ENCODE measurements at regions not wholly inside any gene's neighbourhood (a gene's known extent, or its start where the extent isn't known, plus 50 kb on each side); places are given as distances from the start of the nearest gene placed in this dataset.

GRCh38 chr17:36661047-36661666 is 59.8 kb downstream of the MRM1 start:
- H3K27ac ChIP-seq: no peak overlapping the region
- TF ChIP-seq CTCF (IDR thresholded peaks at IDR 0.05): no peak
- TF ChIP-seq ZFX (IDR thresholded peaks at IDR 0.05; ENCODE audit: borderline replicate concordance): no peak

GRCh38 chr17:36661688-36662087 is 60.3 kb downstream of the MRM1 start:
- no peak for TF ChIP-seq CTCF (IDR thresholded peaks at IDR 0.05)
- no peak for TF ChIP-seq ZFX (IDR thresholded peaks at IDR 0.05; ENCODE audit: borderline replicate concordance)
- H3K27ac ChIP-seq: no peak overlapping the region

GRCh38 chr17:36665417-36665816 is 64.0 kb downstream of the MRM1 start:
- no peak for TF ChIP-seq ZFX (IDR thresholded peaks at IDR 0.05; ENCODE audit: borderline replicate concordance)
- no peak for TF ChIP-seq CTCF (IDR thresholded peaks at IDR 0.05)
- H3K27ac ChIP-seq: no peak overlapping the region

GRCh38 chr17:36667922-36668321 is 66.5 kb downstream of the MRM1 start:
- no peak overlapping the region for H3K27ac ChIP-seq
- TF ChIP-seq CTCF (IDR thresholded peaks at IDR 0.05) (no peak), ZFX (IDR thresholded peaks at IDR 0.05; ENCODE audit: borderline replicate concordance) (no peak)

- H3K27ac ChIP-seq: no peak overlapping the region
- TF ChIP-seq CTCF (IDR thresholded peaks at IDR 0.05) (no peak), ZFX (IDR thresholded peaks at IDR 0.05; ENCODE audit: borderline replicate concordance) (no peak)
Observed at GRCh38 chr17:36668824-36669223, 67.4 kb downstream of the MRM1 start.

- no peak for TF ChIP-seq CTCF (IDR thresholded peaks at IDR 0.05)
- no peak for TF ChIP-seq ZFX (IDR thresholded peaks at IDR 0.05; ENCODE audit: borderline replicate concordance)
- no peak overlapping the region for H3K27ac ChIP-seq
Observed at GRCh38 chr17:36671144-36671543, 69.8 kb downstream of the MRM1 start.

GRCh38 chr17:36672403-36672918 is 71.1 kb downstream of the MRM1 start:
- H3K27ac ChIP-seq: no peak overlapping the region
- TF ChIP-seq CTCF (IDR thresholded peaks at IDR 0.05) (no peak), ZFX (IDR thresholded peaks at IDR 0.05; ENCODE audit: borderline replicate concordance) (no peak)
